ENCODE measurements at regions not wholly inside any gene's neighbourhood (a gene's known extent, or its start where the extent isn't known, plus 50 kb on each side); places are given as distances from the start of the nearest gene placed in this dataset.

GRCh38 chr9:89787595-89787994, 182.8 kb downstream of the GADD45G start:
- intact Hi-C loops (cut with micrococcal nuclease): no loop called here
- H3K9ac ChIP-seq (ENCODE audit: low read length): no peak overlapping the region
- TF ChIP-seq POLR2AphosphoS5 (IDR thresholded peaks at IDR 0.05; ENCODE audit: low read depth, low read length) (no peak), EZH2phosphoT487 (IDR thresholded peaks at IDR 0.05; ENCODE audit: borderline replicate concordance) (no peak), REST (IDR thresholded peaks at IDR 0.05; ENCODE audit: low read depth) (no peak), ZFX (IDR thresholded peaks at IDR 0.05) (no peak), CEBPB (IDR thresholded peaks at IDR 0.05; ENCODE audit: low read depth) (no peak), RAD21 (IDR thresholded peaks at IDR 0.05; ENCODE audit: low read depth) (no peak), SP1 (IDR thresholded peaks at IDR 0.05; ENCODE audit: low read depth) (no peak), MAX (IDR thresholded peaks at IDR 0.05) (no peak), ZNF274 (IDR thresholded peaks at IDR 0.05; ENCODE audit: low read depth, low read length) (no peak), SRF (IDR thresholded peaks at IDR 0.05; ENCODE audit: low read depth) (no peak), ATF3 (IDR thresholded peaks at IDR 0.05) (no peak), EGR1 (IDR thresholded peaks at IDR 0.05; ENCODE audit: low read depth) (no peak), EZH2 (IDR thresholded peaks at IDR 0.05) (no peak), FOSL1 (IDR thresholded peaks at IDR 0.05; ENCODE audit: low read depth) (no peak), ELF1 (IDR thresholded peaks at IDR 0.05; ENCODE audit: borderline replicate concordance, low read depth) (no peak), CBX3 (IDR thresholded peaks at IDR 0.05; ENCODE audit: low read depth) (no peak), ZBTB33 (IDR thresholded peaks at IDR 0.05; ENCODE audit: extremely low read depth, insufficient replicate concordance, low read length) (no peak), YY1 (IDR thresholded peaks at IDR 0.05; ENCODE audit: extremely low read depth, insufficient replicate concordance, low read depth, low read length) (no peak), TCF7L2 (IDR thresholded peaks at IDR 0.05; ENCODE audit: borderline replicate concordance, extremely low read depth, insufficient read depth, insufficient read length) (no peak)
- H3K4me3 ChIP-seq (replicated peaks in 1 of 2; ENCODE audit: low read depth in 1 of 2, low read length in 2 of 2): no peak overlapping the region
- H3K27ac ChIP-seq (ENCODE audit: low read depth, low read length): no peak overlapping the region
- H3K4me2 ChIP-seq (ENCODE audit: low read length): no peak overlapping the region
- CTCF ChIA-PET: no interaction called here
- no peaks in the 10 kb centered on the region for H3K9me2 ChIP-seq (ENCODE audit: insufficient read depth)
- H3K79me2 ChIP-seq (ENCODE audit: insufficient read depth, low read length): no peaks in the 10 kb centered on the region
- H4K20me1 ChIP-seq (ENCODE audit: insufficient read depth): no peaks in the 10 kb centered on the region
- ATAC-seq: no peak
- no peak overlapping the region for H2AFZ ChIP-seq (ENCODE audit: low read depth, low read length, poor library complexity, severe bottlenecking)
- no peaks in the 10 kb centered on the region for H3K4me1 ChIP-seq (ENCODE audit: control insufficient read depth in 1 of 2, insufficient read depth in 2 of 2, low read length in 2 of 2)
- no peaks in the 10 kb centered on the region for H3K9me3 ChIP-seq (ENCODE audit: control insufficient read depth in 1 of 2, insufficient read depth in 1 of 2, low read depth in 1 of 2, low read length in 2 of 2)
- POLR2A ChIA-PET: no interaction called here
- no TSS peak for BruUV-seq (replicated peaks)
- H3K36me3 ChIP-seq (ENCODE audit: control insufficient read depth in 1 of 2, insufficient read depth in 2 of 2, low read length in 2 of 2): no peaks in the 10 kb centered on the region
- no peak for DNase-seq (ENCODE audit: low read depth, low spot score)
- RAD21 ChIA-PET (ENCODE audit: low non-redundant PET in 1 of 2, low total read pairs in 2 of 2, uncharacterized antibody in 2 of 2, unreplicated experiment in 2 of 2): no interaction called here
- peaks cover 22% of the 10 kb centered on the region for H3K27me3 ChIP-seq (ENCODE audit: insufficient read depth, low read length)
